HG03378 (cell line): ENCODE measurements at regions not wholly inside any gene's neighbourhood (a gene's known extent, or its start where the extent isn't known, plus 50 kb on each side); places are given as distances from the start of the nearest gene placed in this dataset.
"Not testable (repeated sequence)": the region's sequence is repeated elsewhere in the genome, so short reads cannot be mapped to it uniquely, and the experiment has no call there.

Source experiments
- ATAC-seq: cut with Tn5 transposase; IDR thresholded peaks from one replicate; pipeline ENCODE4 v1.9.1; 2021; ENCODE audit warnings: mild to moderate bottlenecking, moderate library complexity; ENCODE audit not compliant: unreplicated experiment

GRCh38 chr7:115793958-115794702 is 236.4 kb downstream of the TFEC start:
- ATAC-seq, result no peak

DNA sequence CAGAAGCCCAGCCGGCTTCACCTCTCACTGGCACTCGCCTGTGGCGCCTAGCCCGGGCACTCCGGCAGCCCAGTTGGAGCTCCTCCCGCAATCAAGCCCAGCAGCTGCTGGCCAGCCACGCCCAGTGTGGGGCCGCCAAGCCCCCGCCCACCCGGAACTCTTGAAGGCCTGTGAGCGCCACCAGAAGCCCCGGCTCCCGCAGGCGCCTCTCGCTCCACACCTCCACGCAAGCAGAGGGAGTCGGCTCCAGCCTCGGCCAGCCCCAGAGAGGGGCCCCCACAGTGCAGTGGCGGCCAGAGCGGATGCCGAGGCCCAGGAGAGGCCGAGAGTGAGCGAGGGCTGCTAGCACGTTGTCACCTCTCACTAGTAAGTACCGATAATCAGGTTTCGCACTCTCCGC is 240.7 kb downstream of the TFEC start:
- ATAC-seq, result no peak

DNA sequence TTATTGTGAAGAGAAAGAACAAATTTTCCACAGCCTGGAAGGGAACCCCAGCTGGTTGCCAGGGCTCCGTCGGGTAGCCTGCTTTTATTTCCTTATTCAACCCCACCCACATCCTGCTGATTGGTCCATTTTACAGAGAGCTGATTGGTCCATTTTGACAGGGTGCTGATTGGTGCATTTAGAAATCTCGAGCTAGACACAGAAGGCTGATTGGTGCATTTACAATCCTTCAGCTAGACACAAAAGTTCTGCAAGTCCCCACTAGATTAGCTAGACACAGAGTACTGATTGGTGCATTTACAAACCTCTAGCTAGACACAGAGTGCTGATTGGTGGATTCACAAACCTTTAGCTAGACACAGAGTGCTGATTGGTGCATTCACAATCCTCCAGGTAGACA is 241.1 kb downstream of the TFEC start:
- not testable (repeated sequence) for ATAC-seq

DNA sequence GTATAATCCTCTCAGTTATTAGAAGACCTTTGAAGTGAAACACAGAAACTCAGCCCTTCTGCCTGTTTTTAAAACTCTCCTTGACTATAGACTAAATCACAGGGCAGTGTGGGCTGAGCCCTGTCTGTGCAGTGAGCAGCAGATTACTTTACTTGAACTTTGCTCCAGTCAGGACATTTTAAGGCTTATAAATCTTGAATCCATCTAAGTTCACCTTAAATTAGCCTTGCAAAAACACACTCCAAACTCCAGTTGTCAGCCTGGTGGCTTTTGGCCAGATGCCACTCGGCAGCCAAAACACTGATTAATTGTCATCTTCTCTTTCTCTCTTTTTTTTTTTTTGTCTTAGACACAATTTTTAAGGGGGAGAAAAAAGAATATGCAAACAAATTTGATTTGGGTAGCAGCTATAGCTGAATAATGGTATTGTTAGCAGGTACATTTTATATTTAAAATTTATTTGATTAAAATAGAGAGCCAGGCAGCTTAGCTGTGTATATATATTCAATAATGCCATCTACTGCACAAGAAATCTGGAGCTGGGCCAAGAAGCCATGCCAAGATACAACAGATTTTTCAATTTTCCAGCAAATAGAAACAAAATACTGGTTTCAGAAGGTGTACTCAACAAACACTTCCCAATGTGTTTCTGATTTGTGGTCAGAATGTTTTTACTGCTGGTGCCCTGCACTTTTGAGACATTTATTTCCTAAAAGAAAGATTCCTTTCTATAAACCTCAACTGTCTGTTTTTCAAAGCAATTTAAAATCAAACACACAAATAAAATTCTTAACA is 247.7 kb downstream of the TFEC start:
- ATAC-seq, result no peak

DNA sequence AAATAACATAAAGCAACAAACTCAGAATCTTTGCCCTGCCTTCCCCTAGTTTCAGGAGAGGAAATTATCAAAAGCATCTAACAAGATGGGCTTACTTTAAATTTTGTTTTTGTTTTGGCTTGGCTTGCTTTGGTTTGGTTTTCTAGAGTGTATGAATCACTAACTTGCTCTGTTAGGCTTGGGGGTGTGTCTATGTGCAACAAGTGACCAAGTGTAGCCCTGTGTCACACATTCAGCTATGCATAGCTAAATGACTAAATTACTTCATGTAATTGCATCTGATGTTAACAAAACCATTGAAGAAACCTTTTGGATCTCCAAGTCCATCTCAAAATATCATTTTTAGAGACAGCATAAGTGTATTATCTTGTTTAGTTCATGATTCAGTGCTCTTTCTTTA is 251.0 kb downstream of the TFEC start:
- no peak for ATAC-seq

- no peak for ATAC-seq
Measured at GRCh38 chr7:115775981-115776380, 254.6 kb downstream of the TFEC start.

DNA sequence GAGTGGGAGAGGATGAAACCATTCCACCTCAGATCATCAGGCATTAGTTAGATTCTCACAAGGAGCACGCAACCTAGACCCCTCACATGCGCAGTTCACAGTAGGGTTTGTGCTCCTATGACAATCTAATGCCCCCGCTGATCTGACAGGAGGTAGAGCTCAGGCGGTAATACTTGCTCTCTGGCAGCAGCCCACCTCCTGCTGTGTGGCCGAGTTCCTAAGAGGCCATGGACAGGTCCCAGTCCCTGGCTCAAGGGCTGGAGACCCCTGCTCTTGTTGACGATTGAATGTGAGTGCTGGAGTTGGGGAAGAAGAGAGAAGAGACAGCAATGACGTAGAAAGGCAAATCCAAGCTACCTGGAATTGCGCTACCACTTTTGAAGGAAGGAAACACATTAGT is 267.2 kb downstream of the TFEC start:
- no peak for ATAC-seq

GRCh38 chr7:115758025-115758424 is 272.5 kb downstream of the TFEC start:
- ATAC-seq, result no peak

GRCh38 chr7:115754226-115754625 is 276.3 kb downstream of the TFEC start:
- no peak for ATAC-seq

DNA sequence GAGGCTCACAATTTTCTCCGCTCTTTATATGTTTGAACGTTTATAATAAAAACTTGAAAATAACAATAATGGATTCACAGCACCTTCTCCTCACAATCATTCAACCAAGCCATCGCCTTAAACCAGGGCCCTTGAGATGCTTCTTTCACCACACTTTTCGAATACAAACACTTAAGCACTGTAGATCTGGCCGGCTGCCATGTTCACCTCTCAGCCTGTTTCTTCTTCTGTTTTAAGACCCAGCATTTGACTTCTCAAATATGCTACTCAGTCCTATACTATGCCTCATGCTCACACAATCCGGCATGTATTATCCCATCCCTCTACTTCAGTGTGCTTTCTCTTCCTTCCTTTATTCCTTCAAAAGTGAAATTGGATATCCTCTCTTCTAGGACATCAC is 280.6 kb downstream of the TFEC start:
- ATAC-seq, result no peak

DNA sequence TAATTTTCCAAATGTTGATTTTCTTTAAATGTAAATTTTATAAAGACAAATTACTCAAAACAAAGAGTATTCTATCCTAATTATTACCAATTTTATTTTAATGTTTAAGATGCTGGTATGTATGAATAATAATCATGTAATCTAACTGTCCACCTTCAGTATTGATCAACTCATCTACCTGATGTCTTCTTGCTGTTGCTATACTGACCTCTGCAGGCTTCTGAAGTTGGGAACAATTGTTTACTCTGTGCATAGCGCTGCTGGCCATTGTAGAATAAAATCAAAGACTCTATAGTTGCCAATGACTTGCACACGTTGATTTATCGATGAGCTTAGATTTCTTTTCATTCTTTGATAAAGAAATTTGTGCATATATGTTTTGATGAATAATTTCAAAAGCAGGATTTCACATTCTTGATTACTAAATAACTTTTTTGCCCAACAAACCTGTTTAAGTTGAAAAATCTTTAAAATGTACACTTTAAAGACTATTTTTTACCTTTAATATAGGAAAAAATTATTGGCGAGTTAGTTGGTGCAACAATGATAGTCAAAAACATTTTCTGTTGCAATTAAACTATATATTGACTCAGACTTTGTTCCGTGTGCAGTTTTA is 282.3 kb downstream of the TFEC start:
- no peak for ATAC-seq

GRCh38 chr7:115747174-115747573 is 283.4 kb downstream of the TFEC start:
- ATAC-seq, result no peak

DNA sequence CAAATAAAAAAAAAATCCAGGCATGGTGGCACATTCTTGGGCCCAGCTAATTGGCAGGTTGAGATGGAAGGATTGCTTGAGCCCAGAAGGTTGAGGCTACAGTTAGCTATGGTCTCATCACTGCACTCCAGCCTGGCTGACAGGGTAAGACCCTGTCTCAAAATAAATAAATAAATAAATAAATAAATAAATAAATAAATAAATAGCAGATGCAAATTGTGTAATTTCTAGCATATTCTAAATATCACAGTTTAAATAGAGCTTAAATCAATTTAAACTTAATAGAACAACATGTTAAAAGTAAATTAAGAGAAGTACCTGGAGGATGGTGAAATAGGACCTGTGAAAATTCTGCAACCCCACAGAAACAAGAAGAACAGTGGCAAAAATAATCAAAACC is 290.5 kb downstream of the TFEC start:
- no peak for ATAC-seq

DNA sequence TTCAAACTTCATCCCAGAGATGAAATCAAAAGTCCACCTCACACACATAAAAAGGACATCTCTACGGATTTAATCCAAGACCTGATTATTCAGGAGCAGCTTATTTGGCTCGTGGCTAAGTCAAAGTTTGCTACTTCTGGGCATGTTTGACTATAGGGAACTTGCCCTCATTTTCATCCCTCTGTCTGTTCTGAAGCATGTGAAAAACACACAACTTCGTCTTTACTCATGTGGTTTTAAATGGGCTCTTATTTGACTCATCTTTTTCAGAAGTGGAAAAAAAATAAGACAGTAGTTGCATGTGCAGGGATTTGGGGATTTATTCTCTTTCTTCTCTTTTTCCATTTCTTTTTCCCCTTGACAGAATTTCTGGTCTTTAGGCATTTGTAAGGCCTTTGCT is 295.9 kb downstream of the TFEC start:
- no peak for ATAC-seq

GRCh38 chr7:115731796-115732471 is 298.6 kb downstream of the TFEC start:
- no peak for ATAC-seq

DNA sequence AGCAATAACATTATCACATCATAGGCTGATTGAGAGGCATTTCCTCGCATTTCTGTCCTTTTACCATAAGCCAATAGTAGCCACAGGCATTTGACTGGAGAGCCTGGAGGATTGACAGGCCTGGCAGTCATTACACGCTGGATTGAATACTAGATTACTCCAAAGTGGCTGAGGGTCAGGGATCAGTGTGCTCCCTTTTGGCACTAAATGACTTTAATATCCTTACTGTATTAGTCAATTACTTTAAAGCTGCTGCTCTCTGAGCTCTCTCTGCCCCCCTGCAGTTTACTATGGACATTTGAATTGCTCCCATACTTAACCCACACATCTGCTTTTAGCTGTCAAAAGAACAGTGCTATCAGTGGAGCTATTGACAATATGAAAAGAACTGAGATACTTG is 302.0 kb downstream of the TFEC start:
- no peak for ATAC-seq

GRCh38 chr7:115724400-115725056 is 306.0 kb downstream of the TFEC start:
- ATAC-seq, result no peak

- ATAC-seq, result no peak
Measured at GRCh38 chr7:115722302-115722977, 308.1 kb downstream of the TFEC start.

DNA sequence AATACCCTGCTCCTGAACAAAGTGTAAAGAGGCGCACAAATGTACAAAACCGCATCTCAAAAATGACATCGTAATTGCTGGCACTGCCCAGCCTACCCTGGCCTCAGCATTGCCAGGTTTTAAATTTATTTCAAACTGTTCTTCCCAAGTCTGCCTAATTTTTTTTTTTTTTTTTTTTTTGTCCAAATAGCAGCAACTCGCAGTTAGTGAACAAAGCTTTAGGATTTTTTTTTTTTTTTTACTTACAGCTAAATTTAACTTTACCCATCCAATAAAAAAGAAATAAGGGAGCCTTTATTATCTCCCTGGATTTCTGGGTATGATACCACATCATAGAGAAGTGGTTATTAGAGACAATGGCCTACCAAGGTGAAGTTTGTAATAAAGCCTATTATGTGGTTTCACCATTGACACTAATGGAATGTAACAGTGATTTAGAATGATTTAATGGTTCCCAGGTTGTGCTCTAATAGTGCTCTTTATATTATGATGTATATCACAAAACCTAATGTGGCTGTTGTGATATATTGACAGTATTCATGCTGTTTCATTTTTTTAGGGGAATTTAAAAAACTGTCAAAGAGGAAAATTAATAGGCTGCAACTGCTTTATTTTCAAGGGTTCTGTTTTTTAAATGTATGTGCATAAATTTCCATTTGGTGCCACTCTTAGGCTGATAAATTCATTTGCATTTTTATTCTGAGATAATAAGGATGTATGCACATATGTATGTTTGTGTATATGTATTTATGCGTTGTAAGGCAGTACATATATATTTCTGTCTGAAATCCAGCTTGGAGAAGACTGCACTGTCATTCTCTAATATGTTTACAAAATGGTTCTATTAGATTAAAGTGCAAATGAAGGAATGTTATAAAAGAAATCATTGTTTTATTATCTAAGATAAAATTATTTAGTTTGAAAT is 309.0 kb downstream of the TFEC start:
- no peak for ATAC-seq
